ENCODE measurements at regions not wholly inside any gene's neighbourhood (a gene's known extent, or its start where the extent isn't known, plus 50 kb on each side); places are given as distances from the start of the nearest gene placed in this dataset.

DNA sequence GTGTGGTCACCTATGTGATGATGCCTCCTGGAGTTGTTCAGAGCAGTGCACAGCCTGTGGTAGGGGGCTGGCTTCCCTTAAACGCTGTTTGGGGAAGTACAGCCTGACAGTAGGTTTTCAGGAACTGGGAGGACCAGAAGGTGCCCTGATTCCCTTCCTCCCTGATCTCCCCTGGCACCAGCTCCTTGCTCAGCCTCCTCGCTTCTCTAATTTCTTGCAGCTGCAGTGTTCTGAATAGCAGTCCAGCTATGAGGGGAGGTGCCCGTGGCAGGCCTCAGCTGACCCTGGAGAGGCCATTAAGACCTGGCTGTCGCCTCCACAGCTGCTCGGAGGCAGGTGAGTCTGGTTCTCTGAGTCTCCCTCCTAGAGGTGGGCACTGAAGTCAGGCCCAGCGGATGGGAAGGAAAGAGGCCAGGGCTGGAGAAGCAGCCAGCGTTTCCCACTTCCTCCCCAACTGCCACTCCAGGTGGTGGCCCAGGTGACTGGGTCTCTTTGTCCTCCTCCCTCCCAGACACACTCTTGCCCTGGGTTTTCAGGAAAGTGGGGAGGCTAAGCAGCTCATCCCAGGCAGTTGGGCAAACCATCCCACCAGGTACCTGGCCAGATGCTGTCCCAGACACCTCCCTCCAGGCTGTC lies 52.0 kb upstream of the RPL11 start:
- DNase-seq (ENCODE audit: low read depth in 1 of 2, low spot score in 1 of 2), result no peak

GRCh38 chr1:23638786-23639241 lies 52.8 kb upstream of the RPL11 start:
- DNase-seq (ENCODE audit: low read depth in 1 of 2, low spot score in 1 of 2), result no peak

DNA sequence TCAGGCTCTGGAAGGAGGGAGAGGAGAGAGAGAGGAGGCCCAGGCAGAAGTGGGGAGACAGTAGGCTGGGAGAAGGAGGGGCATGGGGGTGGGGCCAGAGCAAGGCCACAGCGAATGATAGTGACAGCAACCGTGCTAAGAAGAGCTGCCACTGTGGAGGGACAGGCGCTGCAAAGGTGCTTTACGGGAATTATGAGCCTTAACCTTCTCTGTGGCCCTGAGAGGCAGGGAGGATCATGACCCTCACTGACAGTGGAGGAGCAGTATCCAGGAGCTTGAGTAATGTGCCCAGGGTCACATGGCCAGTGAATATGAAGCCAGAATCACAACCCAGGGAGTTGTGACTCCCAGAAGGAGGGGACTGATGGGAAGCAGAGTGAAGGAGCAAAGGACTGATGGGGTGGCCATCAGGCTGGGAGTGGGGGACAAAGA lies 53.4 kb upstream of the RPL11 start:
- DNase-seq (ENCODE audit: low read depth in 1 of 2, low spot score in 1 of 2), result no peak

- DNase-seq (ENCODE audit: low read depth in 1 of 2, low spot score in 1 of 2), result no peak
These were observed 55.6 kb upstream of the RPL11 start for GRCh38 chr1:23636009-23636408.

DNA sequence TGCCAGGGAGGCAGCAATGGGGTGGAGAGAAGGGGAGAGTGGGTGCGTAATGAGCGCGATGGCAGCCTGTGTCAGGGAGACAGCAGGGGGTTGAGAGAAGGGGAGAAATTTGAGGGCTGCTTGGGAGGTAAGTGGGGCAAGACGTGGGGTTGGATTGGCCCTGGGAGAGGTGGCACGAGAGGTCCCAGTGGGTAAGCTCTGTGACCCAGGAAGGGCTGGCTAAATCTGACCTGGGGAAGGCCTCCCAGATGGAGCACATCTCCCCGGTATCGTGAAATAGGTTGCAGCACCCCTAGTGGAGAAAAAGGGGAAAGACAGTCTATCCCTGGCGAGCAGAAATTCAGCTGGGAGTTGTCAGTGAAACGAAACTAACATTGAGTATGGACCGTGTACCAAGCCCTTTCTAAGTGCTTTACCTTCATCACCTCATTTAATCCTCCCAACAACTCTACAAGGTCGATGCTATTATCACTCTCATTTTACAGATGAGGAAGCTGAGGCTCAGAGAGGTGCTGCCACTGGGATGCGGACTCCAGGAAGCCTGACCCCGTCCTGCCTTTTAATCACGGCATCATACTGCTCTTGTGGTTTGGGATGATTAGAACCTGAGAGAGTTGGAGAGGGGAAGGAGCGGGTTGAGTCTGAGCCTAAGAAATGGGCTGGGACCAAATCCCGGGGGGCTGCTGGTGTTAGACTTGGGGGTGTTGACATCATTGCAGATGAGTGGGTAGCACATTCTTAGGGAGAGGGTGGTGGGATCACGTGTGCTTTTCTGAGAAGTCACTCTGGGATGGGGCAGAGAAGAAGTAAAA lies 56.6 kb upstream of the RPL11 start:
- peak in 1 of 2 donors; percentile 59 for DNase-seq (ENCODE audit: low read depth in 1 of 2, low spot score in 1 of 2)

- DNase-seq (ENCODE audit: low read depth in 1 of 2, low spot score in 1 of 2), result no peak
These were observed 57.1 kb upstream of the RPL11 start for GRCh38 chr1:23634518-23634839.

DNA sequence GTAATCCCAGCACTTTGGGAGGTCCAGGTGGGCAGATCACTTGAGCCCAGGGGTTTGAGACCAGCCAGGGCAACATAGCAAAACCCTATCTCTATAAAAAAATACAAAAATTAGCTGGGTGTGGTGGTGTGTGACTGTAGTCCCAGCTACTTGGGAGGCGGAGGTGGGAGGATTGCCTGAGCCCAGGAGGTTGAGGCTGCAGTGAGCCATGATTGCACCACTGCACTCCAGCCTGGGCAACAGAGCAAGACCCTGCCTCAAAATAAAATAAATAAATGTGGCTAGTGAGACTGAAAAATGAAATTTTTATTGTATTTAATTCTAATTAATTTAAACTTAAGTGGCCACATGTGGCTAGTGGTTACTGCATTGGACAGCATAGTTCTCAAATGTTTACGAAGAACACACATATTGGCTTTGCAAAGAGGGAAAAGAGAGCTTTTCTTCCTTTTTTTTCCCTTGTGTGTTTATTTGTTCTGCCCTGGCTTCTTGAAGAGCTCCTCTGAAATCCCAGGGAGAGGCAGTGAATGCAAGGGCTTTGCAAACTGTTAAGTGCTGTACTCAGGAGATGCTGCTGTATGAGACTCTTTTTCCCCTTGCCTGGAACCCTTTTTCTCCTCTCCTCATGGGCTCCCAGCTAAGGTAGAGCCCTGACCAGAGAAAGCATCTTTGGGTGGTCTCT lies 59.0 kb upstream of the RPL11 start:
- no peak for DNase-seq (ENCODE audit: low read depth in 1 of 2, low spot score in 1 of 2)

DNA sequence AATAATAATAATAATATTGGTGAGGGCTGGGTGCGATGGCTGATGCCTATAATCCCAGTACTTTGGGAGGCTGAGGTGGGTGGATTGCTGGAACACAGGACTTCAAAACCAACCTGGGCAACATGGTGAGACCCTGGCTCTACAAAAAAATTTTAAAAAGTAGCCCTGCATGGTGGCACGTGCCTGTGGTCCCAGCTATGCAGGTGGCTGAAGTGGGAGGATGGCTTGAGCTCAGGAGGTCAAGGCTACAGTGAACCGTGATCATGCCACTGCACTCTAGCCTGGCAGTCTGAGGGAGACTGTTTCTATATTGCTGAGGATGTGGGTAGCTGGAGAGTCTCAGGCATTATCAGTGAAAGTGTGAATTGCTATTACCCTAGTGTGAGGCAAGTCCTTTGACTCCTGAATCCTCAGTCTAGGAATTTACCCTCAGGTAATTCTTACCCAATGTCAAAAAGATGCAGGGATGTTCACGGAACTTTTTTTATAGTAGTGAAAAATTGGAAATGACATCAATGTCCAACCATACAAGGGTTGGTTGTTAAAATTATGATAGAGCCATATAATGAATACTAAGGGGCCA lies 61.8 kb upstream of the RPL11 start:
- DNase-seq (ENCODE audit: low read depth in 1 of 2, low spot score in 1 of 2), result no peak

DNA sequence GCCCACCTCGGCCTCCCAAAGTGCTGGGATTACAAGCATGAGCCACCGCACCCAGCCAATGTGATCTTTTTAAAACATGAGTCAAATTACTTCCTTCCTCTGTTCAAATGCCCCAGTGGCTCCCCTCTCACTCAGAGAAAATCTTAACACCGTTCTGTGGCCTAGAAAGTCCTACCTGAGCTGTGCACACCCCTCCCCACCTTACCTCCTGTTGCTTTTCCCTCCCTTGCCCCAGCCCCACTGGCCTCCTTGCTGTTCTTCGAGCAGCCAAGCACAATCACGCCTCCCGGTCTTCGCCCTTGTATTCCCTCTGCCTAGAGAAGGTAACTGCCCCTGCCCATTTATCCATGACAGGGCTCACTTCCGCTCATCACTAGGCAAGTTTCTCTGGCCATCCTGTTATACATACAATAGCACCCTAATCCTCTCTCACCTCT lies 62.6 kb upstream of the RPL11 start:
- no peak for DNase-seq (ENCODE audit: low read depth in 1 of 2, low spot score in 1 of 2)

- no peak for DNase-seq (ENCODE audit: low read depth in 1 of 2, low spot score in 1 of 2)
These were observed 64.4 kb upstream of the RPL11 start for GRCh38 chr1:23627069-23627735.

DNA sequence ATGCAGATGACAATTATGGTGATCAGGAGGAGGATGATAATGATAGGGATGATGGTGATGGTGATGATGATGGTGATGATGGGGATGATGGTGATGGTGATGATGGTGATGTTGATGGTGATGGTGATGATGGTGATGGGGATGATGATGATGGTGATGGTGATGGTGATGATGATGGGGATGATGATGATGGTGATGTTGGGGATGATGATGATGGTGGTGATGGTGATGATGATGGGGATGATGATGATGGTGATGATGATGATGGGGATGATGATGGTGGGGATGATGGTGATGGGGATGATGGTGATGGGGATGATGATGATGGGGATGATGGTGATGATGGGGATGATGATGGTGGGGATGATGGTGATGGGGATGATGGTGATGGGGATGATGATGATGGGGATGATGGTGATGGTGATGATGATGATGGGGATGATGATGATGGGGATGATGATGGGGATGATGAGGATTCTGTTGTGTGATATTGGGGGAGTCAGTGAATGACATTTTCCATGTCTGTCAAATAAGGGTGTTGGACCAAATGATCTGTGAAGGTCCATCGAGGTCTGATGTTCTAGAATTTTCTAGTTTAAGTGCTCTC lies 65.6 kb upstream of the RPL11 start:
- DNase-seq (ENCODE audit: low read depth in 1 of 2, low spot score in 1 of 2), result no peak

- no peak for DNase-seq (ENCODE audit: low read depth in 1 of 2, low spot score in 1 of 2)
These were observed 66.1 kb upstream of the RPL11 start for GRCh38 chr1:23625459-23625858.

DNA sequence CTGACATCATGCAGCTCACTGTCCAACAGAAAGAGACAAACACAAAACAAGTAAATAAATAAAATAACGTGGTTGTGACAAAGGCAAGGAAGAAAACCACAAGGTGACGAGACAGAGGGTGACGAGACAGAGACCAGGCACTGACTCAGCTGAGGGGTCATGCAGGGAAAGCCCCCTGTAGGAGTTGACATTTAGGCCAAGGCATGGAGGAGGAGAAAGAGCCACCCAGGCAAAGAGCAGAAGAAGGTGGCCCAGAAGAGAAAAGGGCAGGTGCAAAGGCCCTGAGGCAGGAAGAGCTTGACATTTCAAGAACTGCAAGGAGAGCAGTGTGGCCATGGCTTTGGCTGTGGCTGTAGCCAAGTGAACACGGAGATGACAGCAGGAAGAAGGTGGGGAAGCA lies 65.1 kb upstream of the ID3 start:
- peak in 1 of 2 donors; percentile 50 for DNase-seq (ENCODE audit: low read depth in 1 of 2, low spot score in 1 of 2)

DNA sequence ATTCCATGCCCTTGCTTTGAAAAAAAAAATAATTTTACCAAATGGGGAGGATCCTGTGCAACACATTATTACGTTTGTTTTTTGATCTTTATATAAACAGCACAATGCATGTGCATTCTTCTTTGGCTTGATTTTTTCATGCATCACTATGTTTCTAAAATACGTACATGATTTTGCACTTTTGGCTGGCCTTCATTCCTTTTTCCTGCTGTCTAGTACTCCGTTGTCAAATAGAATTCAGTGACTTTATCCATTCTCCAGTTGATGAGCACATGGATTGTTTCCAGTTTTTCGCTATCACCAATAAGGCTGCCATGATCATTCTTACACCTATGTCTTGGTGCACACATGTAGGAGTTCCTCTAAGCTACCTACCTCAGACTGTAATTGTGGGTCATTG lies 63.0 kb upstream of the ID3 start:
- DNase-seq (ENCODE audit: low read depth in 1 of 2, low spot score in 1 of 2), result no peak

- DNase-seq (ENCODE audit: low read depth in 1 of 2, low spot score in 1 of 2), result no peak
These were observed 61.3 kb upstream of the ID3 start for GRCh38 chr1:23620605-23621004.

DNA sequence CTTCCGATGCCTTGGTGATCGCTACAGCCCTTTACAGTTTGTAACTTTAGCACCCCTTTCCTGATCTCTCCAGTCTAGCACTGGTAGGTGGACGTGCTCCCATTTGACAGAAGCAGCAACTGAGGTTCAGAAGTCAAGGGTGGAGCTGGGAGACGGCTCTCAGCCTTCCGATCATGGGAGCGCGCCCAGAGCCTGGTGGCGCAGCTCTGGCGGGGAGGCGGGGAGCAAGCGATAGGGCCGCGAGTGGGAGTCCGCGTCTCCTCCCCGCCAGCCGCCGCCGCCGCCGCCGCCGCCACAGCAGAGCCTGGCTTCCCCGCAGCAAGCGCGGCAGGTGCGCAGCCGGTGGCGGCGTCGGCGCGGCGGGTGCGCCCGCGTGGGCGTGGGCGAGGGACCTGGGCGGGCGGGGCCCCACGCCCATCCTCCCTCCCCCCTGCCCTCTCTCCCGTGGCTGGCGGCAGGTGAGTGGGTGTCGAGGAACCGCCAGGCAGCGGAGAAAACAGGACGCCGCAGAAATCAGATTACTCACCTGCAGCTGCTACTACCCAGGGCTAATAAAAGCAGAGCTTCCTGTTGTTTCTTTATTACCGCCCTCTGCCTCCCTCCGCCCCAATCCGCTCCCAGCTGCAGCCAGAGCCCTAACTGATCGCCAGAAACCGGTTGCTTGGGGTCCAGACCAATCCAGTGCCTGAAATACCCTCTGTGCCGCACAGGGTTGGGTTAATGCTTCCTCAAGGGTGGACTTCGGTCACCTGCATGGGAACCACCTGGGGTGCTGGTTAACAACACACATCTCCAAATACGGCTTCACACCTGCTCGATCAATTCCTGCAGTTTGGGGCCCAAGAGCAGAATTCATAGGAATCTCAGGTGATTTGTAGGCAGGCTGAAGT lies 60.2 kb upstream of the ID3 start:
- peak; percentile 45 to 67 for DNase-seq (ENCODE audit: low read depth in 1 of 2, low spot score in 1 of 2)

GRCh38 chr1:23618586-23619083 lies 59.3 kb upstream of the ID3 start:
- no peak for DNase-seq (ENCODE audit: low read depth in 1 of 2, low spot score in 1 of 2)

DNA sequence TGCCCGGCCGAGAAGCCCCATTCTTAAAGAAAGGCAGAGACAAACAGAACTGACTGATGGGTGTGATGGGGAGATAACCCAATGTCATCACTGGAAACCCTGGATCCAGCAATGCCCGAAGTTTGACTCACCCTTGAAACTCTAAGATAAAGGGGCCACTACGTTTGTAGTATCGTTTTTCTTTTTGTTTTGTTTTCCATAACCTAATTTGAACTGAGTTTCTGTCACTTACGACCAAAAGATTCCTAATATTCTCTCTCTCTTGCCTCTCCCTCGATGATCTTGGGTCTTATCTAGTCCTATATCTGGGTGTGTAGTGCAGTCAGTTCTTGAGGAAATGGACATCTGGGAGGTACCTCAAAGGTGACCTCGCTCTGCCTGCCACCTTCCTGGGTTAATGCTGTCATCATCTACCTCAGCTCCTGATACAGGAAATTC lies 57.8 kb upstream of the ID3 start:
- no peak for DNase-seq (ENCODE audit: low read depth in 1 of 2, low spot score in 1 of 2)

GRCh38 chr1:23616292-23616824 lies 57.1 kb upstream of the ID3 start:
- DNase-seq (ENCODE audit: low read depth in 1 of 2, low spot score in 1 of 2), result no peak
